Astrocyte of the cerebellum (primary cell): ENCODE measurements at regions not wholly inside any gene's neighbourhood (a gene's known extent, or its start where the extent isn't known, plus 50 kb on each side); places are given as distances from the start of the nearest gene placed in this dataset.

Source experiments
- DNase-seq: peaks from one replicate; pipeline ENCODE4 v3.0.0-alpha.2; 2011; ENCODE audit warnings: low read depth
- H3K4me3 ChIP-seq: 2 replicates; pipeline ENCODE4 v1.5.1; 2011; ENCODE audit warnings: mild to moderate bottlenecking, low read depth, low read length, moderate library complexity
- CTCF ChIP-seq: IDR thresholded peaks from 2 replicates; pipeline ENCODE4 v1.5.1; 2012; ENCODE audit warnings: low read length, low read depth, moderate library complexity, mild to moderate bottlenecking; ENCODE audit errors: missing control alignments
- in situ Hi-C: cut with HindIII; loops from 2 replicates; pipeline ENCODE4 v1.10.0; 2017; ENCODE audit warnings: low sequenced_read_pairs

- DNase-seq = no peak
- TF ChIP-seq CTCF = no peak
- H3K4me3 ChIP-seq = no peak overlapping the region
- in situ Hi-C loops = no loop called here
Measured at GRCh38 chr11:134888821-134889220, 476.8 kb upstream of the B3GAT1 start.

- no peak for TF ChIP-seq CTCF
- DNase-seq = no peak
- in situ Hi-C loops = no loop called here
- H3K4me3 ChIP-seq = no peak overlapping the region
Measured at GRCh38 chr11:134887896-134888295, 475.9 kb upstream of the B3GAT1 start.

GRCh38 chr11:134883484-134883883 lies 471.4 kb upstream of the B3GAT1 start:
- in situ Hi-C loops = loop anchor here (5.0 kb wide), 1 partner anchor 49 kb away; no protein-coding TSS in a partner anchor
- TF ChIP-seq CTCF = no peak
- no peak for DNase-seq
- no peak overlapping the region for H3K4me3 ChIP-seq

- no peak overlapping the region for H3K4me3 ChIP-seq
- DNase-seq = no peak
- no peak for TF ChIP-seq CTCF
- in situ Hi-C loops = loop anchor here (5.0 kb wide), 1 partner anchor 50 kb away; no protein-coding TSS in a partner anchor
Measured at GRCh38 chr11:134882671-134883297, 470.7 kb upstream of the B3GAT1 start.

GRCh38 chr11:134882141-134882540 lies 470.1 kb upstream of the B3GAT1 start:
- no peak for TF ChIP-seq CTCF
- H3K4me3 ChIP-seq = no peak overlapping the region
- no peak for DNase-seq
- in situ Hi-C loops = loop anchor here (5.0 kb wide), 1 partner anchor 50 kb away; no protein-coding TSS in a partner anchor

GRCh38 chr11:134880788-134881187 lies 468.7 kb upstream of the B3GAT1 start:
- no peak overlapping the region for H3K4me3 ChIP-seq
- in situ Hi-C loops = loop anchor here (5.0 kb wide), 1 partner anchor 52 kb away; no protein-coding TSS in a partner anchor
- TF ChIP-seq CTCF = no peak

GRCh38 chr11:134879931-134880330 lies 467.9 kb upstream of the B3GAT1 start:
- DNase-seq = no peak
- in situ Hi-C loops = loop anchor here (5.0 kb wide), 1 partner anchor 52 kb away; no protein-coding TSS in a partner anchor
- no peak overlapping the region for H3K4me3 ChIP-seq
- TF ChIP-seq CTCF = no peak

More at GRCh38 chr11:134880788-134881187, 468.7 kb upstream of the B3GAT1 start:
- DNase-seq = no peak
